ENCODE measurements at regions not wholly inside any gene's neighbourhood (a gene's known extent, or its start where the extent isn't known, plus 50 kb on each side); places are given as distances from the start of the nearest gene placed in this dataset.
"Not testable (repeated sequence)": the region's sequence is repeated elsewhere in the genome, so short reads cannot be mapped to it uniquely, and the experiment has no call there.

DNA sequence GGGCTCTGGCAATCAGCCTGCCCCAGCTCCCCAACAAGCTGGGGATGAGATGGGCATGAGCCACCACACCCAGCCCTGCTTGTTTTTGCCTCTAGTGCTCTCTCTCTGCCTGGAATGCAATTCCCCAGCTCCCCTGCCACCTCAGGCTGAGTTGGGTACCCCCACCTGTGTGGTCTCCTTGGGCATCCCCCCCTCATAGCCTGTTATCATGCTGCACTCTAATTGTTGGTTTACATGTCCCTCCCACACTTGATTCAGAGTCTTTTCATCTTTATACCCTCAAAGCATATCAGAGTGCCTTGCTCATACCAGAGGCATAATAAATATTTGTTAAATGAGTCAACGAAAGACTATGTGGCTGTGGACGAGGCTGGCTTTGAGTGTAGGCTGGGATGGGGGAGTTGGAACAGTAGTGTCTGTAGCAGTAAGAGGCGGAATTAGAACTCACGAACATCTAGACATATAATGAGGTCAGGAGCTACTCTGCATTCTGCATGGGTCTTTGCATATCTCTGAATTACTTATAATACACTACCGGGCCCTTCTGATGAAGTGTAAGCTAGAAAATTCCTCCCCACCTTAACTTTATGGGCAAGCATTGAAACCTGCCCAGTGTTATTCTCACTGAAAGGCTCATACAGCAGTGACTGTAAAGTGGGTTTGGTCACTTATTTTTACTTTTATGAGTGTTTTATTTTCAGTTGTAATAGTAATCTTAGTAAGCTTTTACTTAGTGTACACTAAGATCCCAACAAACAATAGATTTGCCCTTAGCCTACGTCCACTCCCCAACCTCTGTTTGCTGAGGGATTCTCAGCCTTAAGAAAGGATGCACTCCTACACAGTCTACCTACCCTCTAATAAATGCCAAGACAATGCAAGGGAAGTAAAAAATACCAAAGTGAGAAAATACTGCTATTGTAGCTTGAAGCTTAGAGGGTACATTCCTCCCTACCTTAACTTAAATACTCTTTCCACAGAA, 58.7 kb downstream of the EDN1 start:
- DNase-seq: peak in 1 of 3 donors; percentile 49

GRCh38 chr6:12350644-12351170, 60.5 kb downstream of the EDN1 start:
- DNase-seq: no peak

DNA sequence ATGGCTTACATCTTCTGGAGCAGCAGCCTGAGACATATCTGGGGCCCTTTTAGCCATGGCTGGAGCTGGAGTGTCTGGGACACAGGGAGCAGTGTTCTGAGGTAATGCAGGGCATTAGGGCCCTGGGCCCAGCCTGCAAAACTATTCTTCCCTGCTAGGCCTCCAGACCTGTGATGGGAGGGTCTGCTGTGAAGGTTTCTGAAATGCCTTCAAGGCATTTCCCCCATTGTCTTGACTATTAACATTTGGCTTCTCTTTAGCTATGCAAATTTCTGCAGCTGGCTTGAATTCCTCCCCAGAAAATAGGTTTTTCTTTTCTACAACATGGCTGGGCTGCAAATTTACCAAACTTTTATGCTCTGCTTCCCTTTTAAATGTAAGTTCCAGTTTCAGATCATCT, 61.5 kb downstream of the EDN1 start:
- DNase-seq: no peak

DNA sequence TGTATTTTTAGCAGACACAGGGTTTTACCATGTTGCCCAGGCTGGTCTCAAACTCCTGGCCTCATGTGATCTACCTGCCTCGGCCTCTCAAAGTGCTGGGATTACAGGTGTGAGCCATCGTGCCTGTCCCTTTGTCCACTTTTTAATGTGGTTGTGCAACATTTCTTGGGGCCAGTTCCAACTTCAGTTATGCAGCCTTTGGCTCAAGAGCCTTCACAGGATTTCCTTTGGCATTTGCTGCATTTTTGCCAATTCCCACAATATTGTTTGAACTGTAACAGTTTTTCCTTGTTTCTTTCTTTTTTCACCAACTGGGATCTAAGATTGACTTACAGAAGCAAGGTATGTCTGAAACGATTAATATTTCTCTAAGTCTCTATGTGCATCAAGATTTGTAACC, 63.6 kb downstream of the EDN1 start:
- no peak for DNase-seq

DNA sequence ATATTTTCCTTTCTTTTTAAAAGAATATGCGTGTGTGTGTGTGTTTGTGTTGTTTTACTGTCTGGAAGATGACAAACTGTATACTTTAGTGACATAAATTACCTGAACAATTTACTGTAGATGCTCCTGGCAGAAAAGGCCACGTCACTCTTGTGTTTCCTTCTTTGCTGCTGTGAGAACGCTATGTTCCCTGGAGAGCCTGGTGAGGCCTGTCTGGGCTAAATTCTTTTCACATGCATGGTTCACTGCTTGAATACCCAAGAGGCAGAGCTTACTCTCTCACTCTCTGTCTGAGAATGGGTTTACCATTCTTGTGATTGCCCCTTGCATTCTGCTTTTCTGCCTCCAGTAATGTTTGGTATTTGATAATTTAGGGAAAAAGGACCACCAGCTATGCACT, 64.3 kb downstream of the EDN1 start:
- DNase-seq: peak in 1 of 3 donors; percentile 24

DNA sequence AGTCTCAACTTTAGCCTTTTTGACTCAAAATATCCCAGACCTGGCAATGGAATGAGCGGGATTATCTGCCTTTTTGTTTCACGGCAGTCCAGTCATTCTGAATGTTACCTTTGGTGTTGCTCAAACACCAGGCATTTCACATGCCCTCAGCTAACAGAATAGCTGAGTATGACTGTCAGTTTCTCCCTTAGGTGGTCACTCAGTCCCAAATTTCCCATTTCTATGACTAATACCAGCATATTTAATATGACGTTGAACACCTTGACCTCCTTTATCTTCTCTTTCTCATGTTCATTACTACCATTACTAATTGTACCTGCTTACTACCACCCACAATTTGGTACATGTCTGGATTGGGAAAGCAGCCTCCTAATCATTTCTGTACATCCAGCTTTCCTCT, 65.2 kb downstream of the EDN1 start:
- DNase-seq: no peak

GRCh38 chr6:12356431-12356830, 66.3 kb downstream of the EDN1 start:
- DNase-seq: no peak

- DNase-seq: peak in 1 of 3 donors; percentile 19
Measured at GRCh38 chr6:12356983-12357972, 67.1 kb downstream of the EDN1 start.

- no peak for DNase-seq
Measured at GRCh38 chr6:12359036-12359435, 68.9 kb downstream of the EDN1 start.

DNA sequence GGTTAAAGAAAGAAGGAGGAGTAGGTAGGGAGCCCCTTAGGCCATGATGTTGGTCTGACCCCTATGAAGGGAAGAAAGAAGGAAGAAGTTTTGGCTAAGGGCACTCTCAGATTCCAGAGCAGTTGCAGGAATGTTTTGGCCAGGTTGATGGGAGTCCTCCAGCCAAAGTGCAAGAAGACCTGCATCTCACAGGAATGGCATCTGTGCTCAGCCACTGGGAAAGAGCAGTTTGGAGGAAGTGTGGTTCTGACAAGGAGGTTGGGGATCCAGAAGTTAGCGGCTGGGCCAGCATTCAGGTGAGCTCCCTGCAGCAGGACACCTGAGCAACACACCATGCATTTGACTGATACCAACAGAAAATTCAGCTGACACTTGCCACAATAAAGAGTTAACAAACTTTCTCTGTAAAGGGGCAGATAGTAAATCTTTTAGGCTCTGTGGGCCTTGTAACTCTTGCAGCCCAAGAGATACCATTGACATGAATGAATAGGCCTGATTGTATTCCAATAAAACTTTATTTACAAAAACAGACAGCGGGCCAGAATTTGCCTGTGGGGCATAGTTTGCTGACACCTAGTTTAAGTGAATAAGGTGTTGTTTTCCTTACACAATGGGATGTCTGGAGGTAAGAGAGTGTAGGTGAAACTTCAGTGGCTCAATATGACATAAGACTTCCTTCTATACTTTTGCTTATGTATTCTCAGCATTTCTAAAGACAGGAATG, 71.0 kb downstream of the EDN1 start:
- DNase-seq: no peak

- DNase-seq: not testable (repeated sequence)
Measured at GRCh38 chr6:12363277-12363650, 73.1 kb downstream of the EDN1 start.

DNA sequence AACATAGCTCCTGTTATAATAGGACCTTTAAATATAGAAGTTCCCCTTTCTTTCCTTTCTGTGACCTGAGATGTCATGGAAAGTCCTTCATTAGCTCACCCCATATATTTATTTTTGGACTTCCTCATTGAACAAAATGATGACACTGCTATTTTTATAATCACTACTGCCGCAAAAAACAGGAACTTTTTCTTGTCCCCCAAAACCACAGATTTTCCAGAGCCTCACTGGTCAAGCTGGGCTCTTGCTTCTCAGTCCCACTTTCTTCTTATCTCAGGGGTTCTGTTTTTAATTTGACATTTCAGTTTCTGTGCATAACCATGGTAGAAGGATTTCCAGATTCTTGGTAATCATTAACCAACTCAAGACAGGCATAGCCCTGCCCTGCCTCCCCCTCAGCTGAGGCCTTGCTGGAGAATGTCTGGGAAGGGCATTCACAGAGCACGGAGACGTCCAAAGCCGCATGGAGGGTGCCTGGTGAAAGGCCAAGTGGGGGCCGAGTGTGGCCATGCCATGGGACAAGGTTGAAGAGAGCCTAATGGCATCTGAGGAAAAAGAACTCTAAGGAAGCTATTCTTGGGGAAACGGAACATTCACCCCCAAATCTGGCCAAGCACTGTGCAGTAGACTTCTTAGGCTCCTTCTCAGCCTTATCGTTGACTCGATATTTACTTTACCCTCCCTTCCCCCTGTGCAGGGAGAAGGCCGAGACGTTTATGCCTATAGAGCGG, 73.7 kb downstream of the EDN1 start:
- peak in 2 of 3 donors; percentile 13 to 29 for DNase-seq

DNA sequence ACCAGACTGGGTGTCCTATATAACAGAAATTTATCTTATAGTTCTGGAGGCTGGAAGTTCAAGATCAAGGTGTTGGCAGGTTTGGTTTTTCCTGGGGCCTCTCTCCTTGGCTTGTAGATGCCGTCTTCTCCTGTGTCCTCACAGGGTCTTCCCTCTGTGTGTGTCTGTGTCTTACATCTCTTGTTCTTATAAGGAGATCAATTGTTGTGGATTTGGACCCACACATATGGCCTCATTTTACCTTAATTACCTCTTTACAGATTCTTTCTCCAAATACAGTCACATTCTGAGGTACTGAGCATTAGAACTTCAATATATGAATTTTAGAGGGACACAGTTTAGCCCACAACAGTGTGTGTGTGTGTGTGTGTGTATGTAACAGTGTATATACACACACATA, 74.5 kb downstream of the EDN1 start:
- DNase-seq: no peak

DNA sequence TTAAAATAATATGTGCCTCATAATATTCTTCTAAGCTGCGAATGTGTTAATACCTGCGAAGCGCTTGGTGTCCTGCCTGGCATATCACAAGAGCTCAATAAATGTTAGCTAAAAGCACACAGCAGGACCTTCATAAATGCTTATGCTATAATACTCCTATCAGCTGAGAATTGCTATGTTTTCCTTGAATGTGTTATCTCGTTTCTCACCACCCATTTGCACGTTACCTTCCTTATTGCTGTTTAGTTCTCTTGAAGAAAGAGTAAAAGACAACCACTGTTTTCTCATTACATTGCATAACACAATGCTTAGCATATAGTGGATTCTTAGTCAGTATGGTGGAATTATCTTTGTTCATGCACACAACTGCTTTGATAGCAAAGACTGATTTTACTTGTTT, 76.6 kb downstream of the EDN1 start:
- no peak for DNase-seq

GRCh38 chr6:12367412-12367811, 77.3 kb downstream of the EDN1 start:
- DNase-seq: no peak

- no peak for DNase-seq
Measured at GRCh38 chr6:12369355-12369754, 79.2 kb downstream of the EDN1 start.

GRCh38 chr6:12369781-12370262, 79.7 kb downstream of the EDN1 start:
- no peak for DNase-seq

- DNase-seq: no peak
Measured at GRCh38 chr6:12371151-12371550, 81.0 kb downstream of the EDN1 start.

DNA sequence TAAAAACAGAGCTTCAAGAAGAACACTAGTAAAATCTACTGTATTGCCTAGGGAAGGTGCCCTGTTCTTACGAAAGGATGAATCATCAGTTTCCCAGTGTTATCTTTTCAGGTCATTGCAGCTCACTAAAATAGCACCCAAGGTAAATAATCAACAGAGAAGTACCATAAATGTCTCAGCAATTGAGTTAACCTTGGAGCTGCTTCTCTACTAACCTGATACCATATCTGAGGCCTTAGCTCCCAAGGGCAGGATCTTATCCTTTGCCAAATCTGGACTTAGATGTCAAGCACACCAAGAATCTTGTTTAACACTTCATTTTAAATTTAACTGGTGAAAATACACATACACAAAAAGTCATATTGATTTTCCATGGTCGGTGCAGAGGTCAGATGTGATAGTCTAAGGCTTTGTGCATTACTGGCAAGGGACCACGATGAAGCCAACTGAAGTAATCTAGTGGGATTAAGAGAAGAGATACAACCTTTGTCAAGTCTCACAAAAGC, 81.5 kb downstream of the EDN1 start:
- DNase-seq: no peak

DNA sequence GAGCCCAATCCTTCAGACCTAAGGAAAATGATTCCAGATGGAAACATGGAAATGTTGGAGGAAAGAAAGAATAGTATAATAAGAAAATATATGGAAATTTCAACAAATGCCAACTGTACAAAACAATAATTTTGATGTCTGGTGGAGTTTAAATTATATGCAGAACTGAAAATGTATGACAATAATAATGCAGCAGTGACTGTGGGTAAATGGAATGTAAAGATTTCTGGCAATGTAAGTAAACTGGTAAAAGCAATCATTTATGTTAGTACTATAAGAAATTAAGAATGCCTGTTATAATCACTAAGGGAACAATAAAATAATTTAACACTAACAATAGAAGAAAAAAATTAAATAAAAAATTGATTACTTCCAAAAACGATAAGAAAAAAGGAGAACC, 89.0 kb downstream of the EDN1 start:
- DNase-seq: no peak
